ENCODE measurements at regions not wholly inside any gene's neighbourhood (a gene's known extent, or its start where the extent isn't known, plus 50 kb on each side); places are given as distances from the start of the nearest gene placed in this dataset.

DNA sequence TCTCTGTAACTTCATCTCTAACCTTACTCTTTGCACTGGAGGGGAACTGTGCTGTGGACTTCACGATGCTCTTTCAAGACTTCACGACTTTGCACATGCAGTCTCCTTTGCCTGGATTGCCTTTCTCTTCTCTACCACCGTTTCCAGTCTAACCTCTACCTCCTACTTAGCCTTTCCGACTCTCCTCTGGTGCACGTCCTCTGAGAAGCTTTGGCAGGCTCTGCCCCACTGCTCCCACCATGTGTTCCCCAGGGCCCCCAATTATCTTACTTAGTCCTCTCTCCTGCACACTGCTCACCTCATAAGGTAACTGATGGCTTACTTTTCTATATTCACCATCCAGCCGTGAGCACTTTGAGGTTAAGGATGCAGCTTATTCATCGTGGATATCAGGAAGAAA is 101.7 kb upstream of the GJB5 start:
- no peak overlapping the region for H3K27ac ChIP-seq (ENCODE audit: low read length)
- no peak for TF ChIP-seq EZH2 (IDR thresholded peaks at IDR 0.05; ENCODE audit: borderline replicate concordance, low read depth, low read length, severe bottlenecking)
- TF ChIP-seq, protein P1, sequence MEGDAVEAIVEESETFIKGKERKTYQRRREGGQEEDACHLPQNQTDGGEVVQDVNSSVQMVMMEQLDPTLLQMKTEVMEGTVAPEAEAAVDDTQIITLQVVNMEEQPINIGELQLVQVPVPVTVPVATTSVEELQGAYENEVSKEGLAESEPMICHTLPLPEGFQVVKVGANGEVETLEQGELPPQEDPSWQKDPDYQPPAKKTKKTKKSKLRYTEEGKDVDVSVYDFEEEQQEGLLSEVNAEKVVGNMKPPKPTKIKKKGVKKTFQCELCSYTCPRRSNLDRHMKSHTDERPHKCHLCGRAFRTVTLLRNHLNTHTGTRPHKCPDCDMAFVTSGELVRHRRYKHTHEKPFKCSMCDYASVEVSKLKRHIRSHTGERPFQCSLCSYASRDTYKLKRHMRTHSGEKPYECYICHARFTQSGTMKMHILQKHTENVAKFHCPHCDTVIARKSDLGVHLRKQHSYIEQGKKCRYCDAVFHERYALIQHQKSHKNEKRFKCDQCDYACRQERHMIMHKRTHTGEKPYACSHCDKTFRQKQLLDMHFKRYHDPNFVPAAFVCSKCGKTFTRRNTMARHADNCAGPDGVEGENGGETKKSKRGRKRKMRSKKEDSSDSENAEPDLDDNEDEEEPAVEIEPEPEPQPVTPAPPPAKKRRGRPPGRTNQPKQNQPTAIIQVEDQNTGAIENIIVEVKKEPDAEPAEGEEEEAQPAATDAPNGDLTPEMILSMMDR (IDR thresholded peaks at IDR 0.05; ENCODE audit: borderline replicate concordance, extremely low read depth, low read length, poor library complexity, severe bottlenecking), result no peak
- 0 out of 2 replicates have a peak, but pooled peaks cover 4% of the 10 kb centered on the region for H4K20me1 ChIP-seq (ENCODE audit: insufficient read depth, low read length)
- DNase-seq (no peak), ATAC-seq (ENCODE audit: insufficient read depth, low read depth) (no peak)
- no peaks in the 10 kb centered on the region for H3K9me3 ChIP-seq (ENCODE audit: insufficient read depth, low read length, severe bottlenecking)
- no peak overlapping the region for H3K9ac ChIP-seq (ENCODE audit: low read depth, low read length)
- H3K4me3 ChIP-seq (ENCODE audit: low read depth in 1 of 2, low read length in 2 of 2), result no peak overlapping the region
- H2AFZ ChIP-seq (ENCODE audit: low read depth, low read length), result no peak overlapping the region
- H3K79me2 ChIP-seq (ENCODE audit: insufficient read depth, low read length), result no peaks in the 10 kb centered on the region
- H3K36me3 ChIP-seq (ENCODE audit: insufficient read depth, low read length), result no peaks in the 10 kb centered on the region
- no peak overlapping the region for H3K4me2 ChIP-seq (ENCODE audit: insufficient read depth, low read length)
- H3K4me1 ChIP-seq (ENCODE audit: insufficient read depth, low read length), result no peaks in the 10 kb centered on the region
- H3K27me3 ChIP-seq (ENCODE audit: insufficient read depth, low read length, poor library complexity), result peaks cover 13% of the 10 kb centered on the region

DNA sequence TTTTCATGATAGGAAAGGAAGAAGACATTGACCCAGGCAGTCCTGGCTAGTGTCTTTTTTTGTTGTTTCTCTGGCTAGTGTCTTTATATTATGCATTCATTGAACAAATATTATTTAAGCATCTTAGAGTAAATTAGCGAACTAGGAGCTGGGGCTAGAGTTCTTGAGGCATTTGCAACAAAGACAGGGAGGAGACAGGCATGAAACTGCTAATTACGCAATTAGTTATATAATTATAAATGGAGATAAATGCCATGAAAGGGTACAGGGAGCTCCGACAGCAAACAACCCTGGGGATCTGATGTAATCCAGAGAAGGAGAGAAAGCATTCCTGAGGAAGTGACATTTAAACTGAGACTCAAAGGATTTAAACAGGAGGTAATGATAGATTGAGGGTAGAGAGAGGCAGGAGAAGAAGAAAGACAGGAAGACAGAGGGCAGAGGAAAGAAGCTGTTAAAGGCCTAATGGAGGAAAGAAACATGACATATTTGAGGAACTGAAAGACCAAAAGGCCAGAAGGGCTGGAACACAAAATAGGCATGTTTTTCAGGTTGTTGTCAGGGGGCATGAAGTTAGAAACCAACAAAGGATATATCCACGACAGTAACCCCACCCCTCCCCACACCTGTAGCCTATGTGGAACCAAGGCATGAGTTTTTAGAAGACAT is 99.5 kb upstream of the GJB5 start:
- TF ChIP-seq EZH2 (IDR thresholded peaks at IDR 0.05; ENCODE audit: borderline replicate concordance, low read depth, low read length, severe bottlenecking), result no peak
- TF ChIP-seq, protein P1 (IDR thresholded peaks at IDR 0.05; ENCODE audit: borderline replicate concordance, extremely low read depth, low read length, poor library complexity, severe bottlenecking), result no peak
- ATAC-seq (ENCODE audit: insufficient read depth, low read depth) (no peak), DNase-seq (no peak)
- Histone ChIP-seq H4K20me1 (ENCODE audit: insufficient read depth, low read length) (0 out of 2 replicates have a peak, but pooled peaks cover 4% of the 10 kb centered on the region), H3K9ac (ENCODE audit: low read depth, low read length) (no peak overlapping the region), H3K4me3 (ENCODE audit: low read depth in 1 of 2, low read length in 2 of 2) (no peak overlapping the region), H3K9me3 (ENCODE audit: insufficient read depth, low read length, severe bottlenecking) (no peaks in the 10 kb centered on the region), H3K4me1 (ENCODE audit: insufficient read depth, low read length) (no peaks in the 10 kb centered on the region), H3K27ac (ENCODE audit: low read length) (no peak overlapping the region), H3K36me3 (ENCODE audit: insufficient read depth, low read length) (no peaks in the 10 kb centered on the region), H3K79me2 (ENCODE audit: insufficient read depth, low read length) (no peaks in the 10 kb centered on the region), H3K4me2 (ENCODE audit: insufficient read depth, low read length) (no peak overlapping the region), H3K27me3 (ENCODE audit: insufficient read depth, low read length, poor library complexity) (peaks cover 4% of the 10 kb centered on the region), H2AFZ (ENCODE audit: low read depth, low read length) (no peak overlapping the region)

DNA sequence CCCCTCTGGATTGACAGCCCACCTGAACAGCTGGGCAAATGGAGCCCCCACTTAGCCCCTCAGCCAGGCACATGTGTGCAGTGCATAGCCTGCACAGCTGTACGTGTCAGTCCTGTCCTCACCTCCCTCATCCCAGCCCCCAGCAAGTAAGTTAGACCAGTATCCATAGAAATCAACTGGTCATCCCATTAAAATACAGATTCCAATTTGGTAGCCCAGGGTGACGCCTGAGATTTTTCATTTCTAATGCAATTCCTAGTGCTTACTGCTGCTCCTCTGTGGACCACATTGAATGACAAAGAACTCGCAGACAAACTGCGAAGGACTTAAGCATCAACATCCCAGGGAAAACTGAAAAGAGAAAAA is 99.0 kb upstream of the GJB5 start:
- TF ChIP-seq EZH2 (IDR thresholded peaks at IDR 0.05; ENCODE audit: borderline replicate concordance, low read depth, low read length, severe bottlenecking), result no peak
- TF ChIP-seq, protein P1 (IDR thresholded peaks at IDR 0.05; ENCODE audit: borderline replicate concordance, extremely low read depth, low read length, poor library complexity, severe bottlenecking), result no peak
- Histone ChIP-seq H4K20me1 (ENCODE audit: insufficient read depth, low read length) (0 out of 2 replicates have a peak, but pooled peaks cover 4% of the 10 kb centered on the region), H2AFZ (ENCODE audit: low read depth, low read length) (no peak overlapping the region), H3K9ac (ENCODE audit: low read depth, low read length) (no peak overlapping the region), H3K36me3 (ENCODE audit: insufficient read depth, low read length) (no peaks in the 10 kb centered on the region), H3K27me3 (ENCODE audit: insufficient read depth, low read length, poor library complexity) (peaks cover 4% of the 10 kb centered on the region), H3K4me2 (ENCODE audit: insufficient read depth, low read length) (no peak overlapping the region), H3K9me3 (ENCODE audit: insufficient read depth, low read length, severe bottlenecking) (no peaks in the 10 kb centered on the region), H3K79me2 (ENCODE audit: insufficient read depth, low read length) (no peaks in the 10 kb centered on the region), H3K4me3 (ENCODE audit: low read depth in 1 of 2, low read length in 2 of 2) (no peak overlapping the region), H3K4me1 (ENCODE audit: insufficient read depth, low read length) (no peaks in the 10 kb centered on the region), H3K27ac (ENCODE audit: low read length) (no peak overlapping the region)
- DNase-seq, result no peak
- ATAC-seq (ENCODE audit: insufficient read depth, low read depth), result no peak

Measured in DND-41 (cell line).